H9 (cell line): ENCODE measurements at regions not wholly inside any gene's neighbourhood (a gene's known extent, or its start where the extent isn't known, plus 50 kb on each side); places are given as distances from the start of the nearest gene placed in this dataset.

Experiments used
- DNase-seq: peaks from one replicate; pipeline ENCODE4 v3.0.0-alpha.2; 2017
- H2AFZ ChIP-seq: one replicate; pipeline ENCODE4 v1.6.1; 2013; ENCODE audit warnings: mild to moderate bottlenecking, low read length, control low read depth, moderate library complexity
- H2AK5ac ChIP-seq: 2 replicates; pipeline ENCODE4 v1.6.1; 2013; ENCODE audit warnings: low read length, control low read depth, mixed read lengths; ENCODE audit not compliant: insufficient read length
- H2BK120ac ChIP-seq: one replicate; pipeline ENCODE4 v1.6.1; 2013; ENCODE audit warnings: low read depth, mild to moderate bottlenecking, low read length, control low read depth, inconsistent platforms; ENCODE audit not compliant: poor library complexity, severe bottlenecking
- H2BK12ac ChIP-seq: 2 replicates; pipeline ENCODE4 v1.6.1; 2013; ENCODE audit warnings: low read length, control low read depth, mixed read lengths, low read depth; ENCODE audit not compliant: insufficient read length
- H2BK15ac ChIP-seq: 2 replicates; pipeline ENCODE4 v1.6.1; 2013; ENCODE audit warnings: low read depth, low read length, control low read depth
- H2BK20ac ChIP-seq: one replicate; pipeline ENCODE4 v1.6.1; 2013; ENCODE audit warnings: low read depth, mild to moderate bottlenecking, low read length, control low read depth, inconsistent platforms; ENCODE audit not compliant: poor library complexity, severe bottlenecking
- H2BK5ac ChIP-seq: 2 replicates; pipeline ENCODE4 v1.6.1; 2013; ENCODE audit warnings: low read length, control low read depth, mixed read lengths; ENCODE audit not compliant: insufficient read length
- H3K14ac ChIP-seq: 2 replicates; pipeline ENCODE4 v1.6.1; 2013; ENCODE audit warnings: low read length, control low read depth; ENCODE audit not compliant: insufficient read depth
- H3K18ac ChIP-seq: 2 replicates; pipeline ENCODE4 v1.6.1; 2013; ENCODE audit warnings: low read depth, mild to moderate bottlenecking, mixed read lengths, low read length, control low read depth; ENCODE audit not compliant: insufficient read length
- H3K23ac ChIP-seq: 2 replicates; pipeline ENCODE4 v1.6.1; 2013; ENCODE audit warnings: low read length, control low read depth, mixed read lengths, low read depth; ENCODE audit not compliant: insufficient read length
- H3K23me2 ChIP-seq: 2 replicates; pipeline ENCODE4 v1.6.1; 2013; ENCODE audit warnings: low read depth, mild to moderate bottlenecking, mixed read lengths, low read length, control low read depth; ENCODE audit not compliant: insufficient read length, poor library complexity, severe bottlenecking
- H3K27ac ChIP-seq: 2 replicates; pipeline ENCODE4 v1.5.1; 2013; ENCODE audit warnings: low read length, control low read depth, mixed read lengths, low read depth; ENCODE audit not compliant: insufficient read length
- H3K27me3 ChIP-seq: 2 replicates; pipeline ENCODE4 v1.6.1; 2013; ENCODE audit warnings: low read length, control low read depth, inconsistent platforms; ENCODE audit not compliant: insufficient read depth
- H3K4ac ChIP-seq: 2 replicates; pipeline ENCODE4 v1.6.1; 2013; ENCODE audit warnings: low read depth, mild to moderate bottlenecking, control low read depth, inconsistent platforms, low read length, moderate library complexity
- H3K4me1 ChIP-seq: 2 replicates; pipeline ENCODE4 v1.6.1; 2013; ENCODE audit warnings: low read length, control low read depth, inconsistent platforms; ENCODE audit not compliant: insufficient read depth
- H3K4me2 ChIP-seq: 2 replicates; pipeline ENCODE4 v1.6.1; 2013; ENCODE audit warnings: low read length, control low read depth, mixed read lengths; ENCODE audit not compliant: insufficient read length, insufficient read depth
- H3K56ac ChIP-seq: 2 replicates; pipeline ENCODE4 v1.6.1; 2013; ENCODE audit warnings: low read depth, mild to moderate bottlenecking, mixed read lengths, low read length, control low read depth; ENCODE audit not compliant: insufficient read length
- H3K79me1 ChIP-seq: 2 replicates; pipeline ENCODE4 v1.6.1; 2013; ENCODE audit warnings: low read depth, mild to moderate bottlenecking, moderate library complexity, low read length, control low read depth, inconsistent platforms; ENCODE audit not compliant: insufficient read depth, poor library complexity, severe bottlenecking
- H3K79me2 ChIP-seq: 2 replicates; pipeline ENCODE4 v1.6.1; 2013; ENCODE audit warnings: low read length, control low read depth, inconsistent platforms; ENCODE audit not compliant: insufficient read depth
- H3K9ac ChIP-seq: 2 replicates; pipeline ENCODE4 v1.6.1; 2013; ENCODE audit warnings: low read length, control low read depth, mixed read lengths; ENCODE audit not compliant: insufficient read length; ENCODE audit errors: extremely low read depth
- H3K9me3 ChIP-seq: one replicate; pipeline ENCODE4 v1.6.1; 2013; ENCODE audit warnings: low read depth, low read length, inconsistent platforms; ENCODE audit not compliant: control insufficient read depth
- H3T11ph ChIP-seq: one replicate; pipeline ENCODE4 v1.6.1; 2013; ENCODE audit warnings: mild to moderate bottlenecking, low read length, control low read depth, inconsistent platforms
- H4K20me1 ChIP-seq: one replicate; pipeline ENCODE4 v1.6.1; 2013; ENCODE audit not compliant: control insufficient read depth, insufficient read length, insufficient read depth
- H4K5ac ChIP-seq: 2 replicates; pipeline ENCODE4 v1.6.1; 2013; ENCODE audit warnings: low read depth, mild to moderate bottlenecking, mixed read lengths, low read length, control low read depth; ENCODE audit not compliant: insufficient read length
- H4K8ac ChIP-seq: replicated peaks from 2 replicates; pipeline ENCODE4 v1.6.1; 2013; ENCODE audit warnings: low read length, control low read depth, mixed read lengths, low read depth; ENCODE audit not compliant: insufficient read length
- H4K91ac ChIP-seq: 2 replicates; pipeline ENCODE4 v1.6.1; 2013; ENCODE audit warnings: low read depth, mild to moderate bottlenecking, moderate library complexity, mixed read lengths, low read length, control low read depth; ENCODE audit not compliant: insufficient read length
- H3K27ac Mint-ChIP-seq, 3 experiments: 2 replicates in 2 of 3; 3 replicates in 1 of 3; pipeline ENCODE4 v1.8.0; 2020 to 2021; ENCODE audit warnings: mixed read lengths in 3 of 3, mild to moderate bottlenecking in 1 of 3, moderate library complexity in 1 of 3
- H3K27me3 Mint-ChIP-seq: 2 replicates; pipeline ENCODE4 v1.8.0; 2021; ENCODE audit warnings: low read depth, mild to moderate bottlenecking, moderate library complexity, mixed read lengths
- H3K36me3 Mint-ChIP-seq, 3 experiments: 2 replicates in 2 of 3; 3 replicates in 1 of 3; pipeline ENCODE4 v1.8.0; 2020 to 2021; ENCODE audit warnings: low read depth in 3 of 3, mixed read lengths in 3 of 3; ENCODE audit not compliant: insufficient read depth in 1 of 3
- H3K4me1 Mint-ChIP-seq, 2 experiments: 2 replicates each; pipeline ENCODE4 v1.8.0; 2020; ENCODE audit warnings: mixed read lengths in 2 of 2
- H3K4me3 Mint-ChIP-seq, 2 experiments: 2 replicates in 1 of 2; 3 replicates in 1 of 2; pipeline ENCODE4 v1.8.0; 2020 to 2021; ENCODE audit warnings: mild to moderate bottlenecking in 2 of 2, mixed read lengths in 2 of 2, moderate library complexity in 1 of 2
- H3K9me3 Mint-ChIP-seq, 2 experiments: 2 replicates in 1 of 2; 3 replicates in 1 of 2; pipeline ENCODE4 v1.8.0; 2020; ENCODE audit warnings: mild to moderate bottlenecking in 2 of 2, mixed read lengths in 2 of 2, moderate library complexity in 1 of 2
- WGBS: extraction: QIAGEN DNeasy Blood & Tissue Kit; methylation state at CpG from one replicate; pipeline ENCODE4 v1.1.7; 2013; ENCODE audit warnings: missing lambda C conversion rate, low lambda C conversion rate, mixed read lengths; ENCODE audit not compliant: insufficient read length; ENCODE audit errors: extremely low coverage; 5-methylcytosine and 5-hydroxymethylcytosine counted together
- TF ChIP-seq, protein P1 (sequence below): fragments of 200-600 bp; sonication (generic); conservative IDR thresholded peaks from 3 replicates; pipeline ENCODE4 v1.8.0; 2021; ENCODE audit warnings: antibody characterized with exemption, mild to moderate bottlenecking

GRCh38 chr10:128784444-128784843, 658.2 kb upstream of the MKI67 start:
- TF ChIP-seq, protein P1, sequence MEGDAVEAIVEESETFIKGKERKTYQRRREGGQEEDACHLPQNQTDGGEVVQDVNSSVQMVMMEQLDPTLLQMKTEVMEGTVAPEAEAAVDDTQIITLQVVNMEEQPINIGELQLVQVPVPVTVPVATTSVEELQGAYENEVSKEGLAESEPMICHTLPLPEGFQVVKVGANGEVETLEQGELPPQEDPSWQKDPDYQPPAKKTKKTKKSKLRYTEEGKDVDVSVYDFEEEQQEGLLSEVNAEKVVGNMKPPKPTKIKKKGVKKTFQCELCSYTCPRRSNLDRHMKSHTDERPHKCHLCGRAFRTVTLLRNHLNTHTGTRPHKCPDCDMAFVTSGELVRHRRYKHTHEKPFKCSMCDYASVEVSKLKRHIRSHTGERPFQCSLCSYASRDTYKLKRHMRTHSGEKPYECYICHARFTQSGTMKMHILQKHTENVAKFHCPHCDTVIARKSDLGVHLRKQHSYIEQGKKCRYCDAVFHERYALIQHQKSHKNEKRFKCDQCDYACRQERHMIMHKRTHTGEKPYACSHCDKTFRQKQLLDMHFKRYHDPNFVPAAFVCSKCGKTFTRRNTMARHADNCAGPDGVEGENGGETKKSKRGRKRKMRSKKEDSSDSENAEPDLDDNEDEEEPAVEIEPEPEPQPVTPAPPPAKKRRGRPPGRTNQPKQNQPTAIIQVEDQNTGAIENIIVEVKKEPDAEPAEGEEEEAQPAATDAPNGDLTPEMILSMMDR = no peak
- Mint-ChIP-seq H3K4me1 (no peaks in the 10 kb centered on the region), H3K27me3 (no peaks in the 10 kb centered on the region), H3K4me3 (no peak overlapping the region), H3K9me3 (no peaks in the 10 kb centered on the region), H3K36me3 (no peaks in the 10 kb centered on the region), H3K27ac (no peak overlapping the region)
- H3K9ac ChIP-seq = no peak overlapping the region
- H2AK5ac ChIP-seq = no peak overlapping the region
- WGBS = no CpG with 5 or more reads among the region's 2 CpGs
- no peaks in the 10 kb centered on the region for H3K27me3 ChIP-seq
- H3K79me2 ChIP-seq = no peaks in the 10 kb centered on the region
- H3K14ac ChIP-seq = no peak overlapping the region
- no peak overlapping the region for H2BK20ac ChIP-seq
- H2BK12ac ChIP-seq = no peak overlapping the region
- no peaks in the 10 kb centered on the region for H4K20me1 ChIP-seq
- no peak overlapping the region for H3K4ac ChIP-seq
- DNase-seq = no peak
- H2BK5ac ChIP-seq = no peak overlapping the region
- H3K27ac ChIP-seq = no peak overlapping the region
- no peak overlapping the region for H2BK120ac ChIP-seq
- no peaks in the 10 kb centered on the region for H3K4me1 ChIP-seq
- no peak overlapping the region for H3K18ac ChIP-seq
- H4K91ac ChIP-seq = no peak overlapping the region
- no peaks in the 10 kb centered on the region for H3K23me2 ChIP-seq
- H2AFZ ChIP-seq = no peak overlapping the region
- H4K8ac ChIP-seq = no peak overlapping the region
- no peak overlapping the region for H3T11ph ChIP-seq
- H3K9me3 ChIP-seq = no peaks in the 10 kb centered on the region
- H4K5ac ChIP-seq = no peak overlapping the region
- no peak overlapping the region for H3K23ac ChIP-seq
- no peak overlapping the region for H3K4me2 ChIP-seq
- no peak overlapping the region for H2BK15ac ChIP-seq
- H3K79me1 ChIP-seq = no peaks in the 10 kb centered on the region
- no peak overlapping the region for H3K56ac ChIP-seq
